Mucosa of descending colon (tissue), 3 donors: ENCODE measurements at regions not wholly inside any gene's neighbourhood (a gene's known extent, or its start where the extent isn't known, plus 50 kb on each side); places are given as distances from the start of the nearest gene placed in this dataset.

Source experiments
- ATAC-seq: fragments of 200-7000 bp; cut with Tn5 transposase; one replicate; pipeline ENCODE4 v1.9.1; 2020; ENCODE audit warnings: mild to moderate bottlenecking, moderate library complexity
- DNase-seq, 3 donors: peaks; one replicate each; pipeline ENCODE4 v3.0.0-alpha.2; 2020
- H3K36me3 ChIP-seq: fragments of 200-600 bp; one replicate; pipeline ENCODE4 v1.8.0; 2021; ENCODE audit warnings: low read depth, mild to moderate bottlenecking
- H3K4me1 ChIP-seq: fragments of 200-600 bp; one replicate; pipeline ENCODE4 v1.8.0; 2021; ENCODE audit warnings: low read depth, mild to moderate bottlenecking
- H3K4me3 ChIP-seq: fragments of 200-600 bp; one replicate; pipeline ENCODE4 v1.8.0; 2021; ENCODE audit warnings: mild to moderate bottlenecking
- H3K9me3 ChIP-seq: fragments of 200-600 bp; one replicate; pipeline ENCODE4 v1.8.0; 2021; ENCODE audit warnings: mild to moderate bottlenecking
- intact Hi-C, 2 donors: fragments of 100-400 bp; cut with DNase I in 1 of 2; cut with micrococcal nuclease in 1 of 2; formaldehyde crosslinking; loops; one replicate each; pipeline versions ENCODE4 v1.11.0 to v1.11.1; 2022; cut with DNase I, micrococcal nuclease
- TF ChIP-seq, protein P1 (sequence below): fragments of 200-600 bp; IDR thresholded peaks from one replicate; pipeline ENCODE4 v1.8.0; 2022; ENCODE audit warnings: antibody characterized with exemption, mild to moderate bottlenecking
- donor health status: DM: no; HTN: no; CAD: no; lungs with moderate emphysema.
- donor health status: DM: no; HTN: no; CAD: no.
- donor health status: DM: no; HTN: yes; CAD: no.

GRCh38 chr22:49668402-49668801 lies 159.3 kb downstream of the BRD1 start:
- H3K4me1 ChIP-seq, result peaks cover 3% of the 10 kb centered on the region
- H3K36me3 ChIP-seq, result no peaks in the 10 kb centered on the region
- TF ChIP-seq, protein P1, sequence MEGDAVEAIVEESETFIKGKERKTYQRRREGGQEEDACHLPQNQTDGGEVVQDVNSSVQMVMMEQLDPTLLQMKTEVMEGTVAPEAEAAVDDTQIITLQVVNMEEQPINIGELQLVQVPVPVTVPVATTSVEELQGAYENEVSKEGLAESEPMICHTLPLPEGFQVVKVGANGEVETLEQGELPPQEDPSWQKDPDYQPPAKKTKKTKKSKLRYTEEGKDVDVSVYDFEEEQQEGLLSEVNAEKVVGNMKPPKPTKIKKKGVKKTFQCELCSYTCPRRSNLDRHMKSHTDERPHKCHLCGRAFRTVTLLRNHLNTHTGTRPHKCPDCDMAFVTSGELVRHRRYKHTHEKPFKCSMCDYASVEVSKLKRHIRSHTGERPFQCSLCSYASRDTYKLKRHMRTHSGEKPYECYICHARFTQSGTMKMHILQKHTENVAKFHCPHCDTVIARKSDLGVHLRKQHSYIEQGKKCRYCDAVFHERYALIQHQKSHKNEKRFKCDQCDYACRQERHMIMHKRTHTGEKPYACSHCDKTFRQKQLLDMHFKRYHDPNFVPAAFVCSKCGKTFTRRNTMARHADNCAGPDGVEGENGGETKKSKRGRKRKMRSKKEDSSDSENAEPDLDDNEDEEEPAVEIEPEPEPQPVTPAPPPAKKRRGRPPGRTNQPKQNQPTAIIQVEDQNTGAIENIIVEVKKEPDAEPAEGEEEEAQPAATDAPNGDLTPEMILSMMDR, result no peak
- DNase-seq (no peak), ATAC-seq (no peak)
- intact Hi-C loops, result no loop called here
- H3K4me3 ChIP-seq, result no peak overlapping the region
- H3K9me3 ChIP-seq, result no peaks in the 10 kb centered on the region

DNA sequence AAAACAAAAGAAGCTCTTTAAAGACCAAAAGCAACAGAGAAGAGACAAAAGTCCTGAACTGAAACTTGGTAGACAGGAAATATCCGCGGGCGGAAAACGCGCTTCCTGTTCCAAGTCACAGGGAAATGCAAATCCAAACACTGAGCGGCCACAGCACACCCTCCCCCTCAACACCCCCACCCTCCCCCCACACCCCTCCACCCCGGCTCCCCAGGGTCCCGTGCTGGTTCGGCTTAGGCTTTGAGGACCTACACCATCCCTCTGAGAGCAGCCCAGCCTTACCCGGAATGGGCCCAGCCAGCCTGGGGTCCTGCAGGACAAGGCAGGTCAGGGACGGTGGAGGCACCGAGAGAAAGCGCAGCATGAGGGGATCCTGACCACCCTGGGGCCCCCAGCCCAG lies 160.4 kb downstream of the BRD1 start:
- intact Hi-C loops, result no loop called here
- peak in 1 of 3 donors; percentile 27 for DNase-seq

DNA sequence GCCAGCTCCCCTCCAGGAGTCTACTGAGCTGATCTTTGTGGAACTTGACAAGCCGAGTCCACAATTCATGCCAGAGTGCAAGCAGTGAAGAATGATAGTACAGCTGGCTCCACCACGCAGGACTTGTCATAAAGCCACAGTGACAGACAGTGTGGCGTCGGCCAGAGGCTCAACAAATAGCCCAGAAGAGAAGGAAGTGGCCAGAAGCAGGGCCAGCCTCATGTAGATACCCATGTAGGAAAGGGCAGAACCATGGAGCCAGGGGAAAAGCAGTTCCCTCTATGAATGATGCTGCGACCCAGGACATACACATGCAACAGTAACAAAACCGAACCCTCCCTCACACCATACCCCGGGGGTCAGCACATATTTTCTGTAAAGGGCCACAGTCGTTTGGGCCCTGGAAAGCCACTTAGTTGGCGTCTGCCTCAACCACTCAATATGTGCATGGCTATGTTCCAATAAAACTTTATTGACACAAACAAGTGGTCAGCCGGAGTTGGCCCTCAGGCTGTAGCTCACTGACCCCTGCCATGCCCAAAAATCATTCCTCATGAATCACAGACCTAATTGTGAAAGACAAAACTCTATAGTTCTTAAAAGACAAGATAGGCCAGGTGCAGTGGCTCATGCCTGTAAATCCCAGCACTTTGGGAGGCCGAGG lies 161.4 kb downstream of the BRD1 start:
- TF ChIP-seq, protein P1, result no peak
- DNase-seq (no peak), ATAC-seq (no peak)
- Histone ChIP-seq H3K9me3 (no peaks in the 10 kb centered on the region), H3K36me3 (no peaks in the 10 kb centered on the region), H3K4me3 (no peak overlapping the region), H3K4me1 (peaks cover 3% of the 10 kb centered on the region)
- intact Hi-C loops, result no loop called here

More for the DNA sequence above, 160.4 kb downstream of the BRD1 start:
- Histone ChIP-seq H3K9me3 (no peaks in the 10 kb centered on the region), H3K4me3 (no peak overlapping the region), H3K4me1 (peaks cover 3% of the 10 kb centered on the region), H3K36me3 (no peaks in the 10 kb centered on the region)
- TF ChIP-seq, protein P1, result no peak
- ATAC-seq, result no peak

- TF ChIP-seq, protein P1, result no peak
- ATAC-seq, result no peak
- intact Hi-C loops, result no loop called here
- Histone ChIP-seq H3K9me3 (no peaks in the 10 kb centered on the region), H3K4me3 (no peak overlapping the region), H3K36me3 (no peaks in the 10 kb centered on the region), H3K4me1 (no peaks in the 10 kb centered on the region)
- no peak for DNase-seq
These were observed 162.8 kb downstream of the BRD1 start for GRCh38 chr22:49664891-49665290.

DNA sequence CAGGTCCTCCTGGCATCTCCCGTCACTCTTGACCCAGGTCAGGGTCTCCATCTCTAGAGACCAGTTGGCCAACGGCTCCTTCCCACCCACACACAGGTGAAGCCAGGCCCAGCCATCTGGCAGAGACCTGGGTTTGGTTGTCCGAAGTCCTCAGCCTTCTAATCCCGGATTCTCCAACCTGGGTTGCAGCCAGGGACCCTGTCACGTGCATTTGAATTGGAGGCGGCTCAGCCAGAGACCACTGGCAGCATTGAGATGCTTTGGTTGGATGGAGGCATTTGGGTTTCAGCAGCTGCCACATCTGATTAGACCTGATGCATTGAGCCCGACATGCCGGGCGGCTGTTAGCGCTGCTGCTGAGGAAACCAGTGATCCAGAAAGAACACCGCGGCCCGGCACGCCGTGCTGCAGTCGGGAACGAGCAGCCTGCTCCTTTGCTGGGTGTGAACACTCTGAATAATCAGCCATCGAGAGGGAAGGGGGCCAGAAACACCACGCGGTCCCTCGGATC lies 163.2 kb downstream of the BRD1 start:
- Histone ChIP-seq H3K36me3 (no peaks in the 10 kb centered on the region), H3K4me3 (no peak overlapping the region), H3K4me1 (no peaks in the 10 kb centered on the region), H3K9me3 (no peaks in the 10 kb centered on the region)
- intact Hi-C loops, result no loop called here
- TF ChIP-seq, protein P1, result no peak
- no peak for ATAC-seq
- DNase-seq, result no peak
